ENCODE measurements at regions not wholly inside any gene's neighbourhood (a gene's known extent, or its start where the extent isn't known, plus 50 kb on each side); places are given as distances from the start of the nearest gene placed in this dataset.

DNA sequence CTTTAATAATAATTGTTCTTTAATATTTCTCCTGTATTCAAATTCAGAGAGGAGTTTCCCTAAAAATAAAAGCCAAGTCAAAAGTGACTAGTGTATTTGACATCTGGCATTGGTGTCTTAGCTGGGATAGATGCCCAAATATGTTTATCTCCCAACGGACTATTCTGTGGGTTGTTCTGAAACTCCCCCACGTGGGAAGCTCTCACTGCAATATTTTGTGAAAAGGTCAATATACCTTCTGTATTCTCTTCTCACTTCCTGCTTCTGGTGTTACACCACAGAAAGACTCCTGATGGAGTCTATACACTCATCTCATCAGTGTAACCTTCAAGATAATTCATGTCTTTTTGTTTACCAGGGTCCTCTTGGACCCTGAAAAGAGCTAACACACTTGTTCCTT lies 2052.8 kb upstream of the TENM3 start:
- no peak for DNase-seq

DNA sequence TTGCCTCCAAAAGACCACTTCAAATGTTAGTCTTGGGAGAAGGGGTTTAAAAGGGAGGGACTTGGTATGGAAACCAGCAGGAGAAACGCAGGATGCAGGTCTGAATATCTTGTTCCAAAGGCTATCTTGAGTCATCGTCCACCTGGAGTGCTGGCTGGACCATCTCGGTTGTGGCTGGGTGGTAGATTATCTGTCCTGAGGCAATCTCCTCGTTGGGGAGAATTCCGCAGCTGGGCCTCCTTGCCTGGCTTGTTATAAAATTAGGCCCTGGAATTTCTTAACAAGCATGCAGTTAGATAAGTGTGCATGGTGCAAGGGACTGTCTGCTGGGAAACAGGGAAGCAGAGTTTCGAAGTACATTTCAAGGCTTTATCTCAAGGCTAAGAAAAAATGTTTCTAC lies 2045.7 kb upstream of the TENM3 start:
- DNase-seq, result no peak

DNA sequence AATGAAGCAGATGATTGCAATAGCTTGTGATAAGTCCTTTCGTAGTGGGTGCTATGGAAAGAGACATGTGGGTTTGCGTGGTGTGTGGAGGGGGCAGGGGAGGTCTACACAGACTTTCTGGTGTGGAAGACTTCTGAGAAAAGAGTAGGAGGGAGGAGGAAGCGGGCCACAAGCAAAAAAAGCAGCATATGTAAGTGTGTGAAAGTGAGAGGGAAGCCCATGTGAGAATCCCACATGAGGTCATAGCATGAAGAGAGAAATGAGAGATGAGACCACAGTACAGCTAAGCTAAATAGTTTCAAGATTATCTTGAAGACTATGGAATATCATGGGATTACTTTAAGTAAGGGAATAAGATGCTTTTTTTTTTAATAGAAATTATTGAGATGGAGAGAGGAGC lies 2039.9 kb upstream of the TENM3 start:
- no peak for DNase-seq

DNA sequence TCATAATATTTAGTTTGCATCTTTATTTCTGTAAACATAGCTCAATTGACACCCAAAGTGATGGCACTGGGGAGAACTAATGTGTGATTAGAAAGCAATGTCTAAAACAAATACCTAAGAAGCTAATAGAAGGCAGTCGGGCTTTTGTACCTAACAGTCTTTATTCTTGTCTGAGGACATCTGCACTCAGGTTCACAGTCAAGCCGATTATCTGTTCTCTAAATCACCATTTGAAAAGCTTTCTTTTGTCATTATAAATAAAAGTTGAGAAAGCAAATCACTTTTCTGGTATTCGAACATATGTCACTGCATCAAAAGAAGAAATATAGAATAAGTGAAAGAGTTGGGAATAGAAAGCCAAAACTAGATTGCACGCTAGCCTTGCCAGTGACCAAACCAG lies 2037.9 kb upstream of the TENM3 start:
- no peak for DNase-seq

DNA sequence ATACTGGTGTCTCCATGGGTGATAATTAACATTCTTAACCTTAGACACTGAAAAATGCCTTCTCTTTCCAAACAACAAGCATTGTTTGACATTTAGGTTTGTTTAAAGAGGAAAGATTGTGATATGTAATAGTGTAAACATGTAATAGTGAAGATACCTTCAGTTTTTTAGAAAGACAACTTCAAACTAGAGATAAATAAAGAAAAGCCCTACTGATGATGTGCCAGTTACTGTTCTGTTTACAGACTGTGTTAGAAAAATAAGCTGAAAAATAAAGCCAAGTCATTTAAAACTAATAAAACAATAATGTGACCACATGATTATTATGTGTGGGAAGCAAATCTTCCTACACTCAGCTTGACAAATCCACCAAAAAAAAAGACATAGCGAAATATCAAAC lies 2035.3 kb upstream of the TENM3 start:
- no peak for DNase-seq

DNA sequence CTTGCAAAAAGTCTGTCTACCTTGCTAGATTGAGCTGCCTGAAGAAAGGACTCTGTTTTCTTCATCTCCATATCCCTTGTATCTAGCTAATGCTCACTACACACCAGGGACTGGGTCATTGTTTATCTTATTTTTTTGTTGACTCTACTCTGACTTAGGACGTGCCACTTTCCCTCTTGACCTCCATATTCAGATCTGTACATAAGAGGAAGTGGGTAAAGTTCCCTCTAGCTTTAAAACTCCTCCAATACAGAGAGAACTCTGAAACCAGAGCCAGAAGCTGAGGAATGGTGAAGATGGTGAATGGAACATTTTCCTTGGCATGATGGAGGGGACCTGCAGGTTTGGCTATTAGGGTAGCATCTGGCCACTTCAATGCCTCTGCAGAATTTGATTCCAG lies 2026.1 kb upstream of the TENM3 start:
- DNase-seq, result no peak

DNA sequence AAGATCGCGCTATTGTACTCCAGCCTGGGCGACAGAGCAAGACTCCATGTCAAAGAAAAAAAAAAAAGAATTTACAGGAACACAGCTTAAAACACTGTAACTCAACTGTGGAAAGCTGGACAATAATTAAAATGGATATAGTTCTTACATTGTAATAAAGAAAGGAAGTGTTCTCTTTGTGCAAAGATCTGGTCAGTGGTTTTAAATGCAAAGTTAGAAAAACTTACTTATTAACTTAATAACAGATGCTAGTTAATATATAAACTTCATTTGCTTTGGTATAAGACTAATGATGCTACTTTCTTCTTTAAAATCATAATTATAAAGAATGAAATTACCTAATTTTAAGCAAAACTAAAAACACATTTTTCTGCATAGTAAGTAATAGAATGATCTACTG lies 2024.1 kb upstream of the TENM3 start:
- DNase-seq, result no peak

DNA sequence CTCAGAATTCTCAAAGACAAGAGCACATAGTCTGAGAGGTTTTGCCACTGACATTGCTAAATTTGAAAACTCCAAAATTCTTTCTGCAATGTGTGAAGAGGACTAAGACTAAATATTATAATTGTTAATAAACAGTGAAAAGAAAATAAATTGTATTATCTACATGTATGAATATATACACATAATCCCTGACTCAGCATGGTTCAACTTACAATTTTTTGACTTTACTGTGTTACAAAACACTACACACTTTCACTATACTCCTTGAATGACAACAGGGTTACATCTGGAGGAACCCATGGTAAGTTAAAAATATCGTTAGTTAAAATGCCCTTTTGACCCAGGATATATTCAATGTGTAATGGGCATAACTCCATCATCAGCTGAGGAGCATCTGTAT lies 2017.2 kb upstream of the TENM3 start:
- no peak for DNase-seq

DNA sequence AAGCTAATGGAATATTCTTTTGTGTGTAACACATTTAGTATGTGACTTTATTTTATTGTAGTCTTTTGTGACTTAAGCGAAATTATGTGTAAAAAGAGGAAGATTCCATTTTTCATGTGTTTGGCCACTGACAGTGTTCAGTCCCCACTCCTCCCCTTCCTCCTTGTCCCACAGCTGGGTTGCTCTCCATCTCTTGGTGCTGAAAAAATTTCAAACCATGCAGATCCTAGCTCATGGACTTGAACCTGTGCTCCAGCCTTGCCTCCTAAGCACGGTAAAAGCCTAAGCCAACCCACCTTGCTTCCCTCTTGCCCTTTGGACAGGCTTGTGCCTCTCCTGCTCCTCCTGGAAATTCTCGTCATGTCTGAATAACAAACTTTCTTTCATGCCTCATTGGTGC lies 2008.5 kb upstream of the TENM3 start:
- no peak for DNase-seq

DNA sequence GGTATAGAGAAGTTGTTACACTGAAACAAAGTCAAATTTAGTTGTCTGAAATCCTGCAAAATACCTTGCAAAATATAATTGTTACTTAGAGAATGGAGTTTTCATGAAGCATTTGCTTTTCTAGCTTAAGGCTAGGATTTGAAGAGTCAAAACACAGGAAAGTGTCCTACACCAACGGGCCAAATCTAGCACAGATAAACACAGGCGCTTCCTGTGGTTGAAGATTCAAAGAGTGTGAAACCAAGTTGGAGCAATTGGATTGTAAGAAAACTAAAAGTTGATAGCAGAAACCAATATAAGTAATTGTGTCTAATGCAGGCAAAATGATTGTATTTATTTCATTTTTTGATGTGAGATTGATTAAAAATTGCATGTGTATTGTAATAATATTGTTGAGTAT lies 2002.5 kb upstream of the TENM3 start:
- no peak for DNase-seq

DNA sequence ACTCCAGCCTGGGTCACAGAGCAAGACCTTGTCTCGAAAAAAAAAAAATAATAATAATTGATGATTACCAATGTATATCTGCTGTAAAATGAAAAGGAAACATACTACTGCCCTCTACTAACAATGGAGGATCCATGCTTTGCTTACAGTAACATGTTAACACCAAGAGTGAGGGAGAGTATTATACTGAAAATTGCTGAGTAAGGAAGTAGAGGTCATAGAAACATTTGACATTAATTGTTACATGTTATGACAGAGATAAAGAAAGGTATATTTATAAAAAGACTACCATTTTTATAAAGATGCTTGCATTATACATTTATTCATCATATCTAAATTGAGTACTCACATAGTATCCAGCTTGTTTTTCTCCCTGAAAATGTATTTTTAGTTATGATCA lies 1989.8 kb upstream of the TENM3 start:
- no peak for DNase-seq

DNA sequence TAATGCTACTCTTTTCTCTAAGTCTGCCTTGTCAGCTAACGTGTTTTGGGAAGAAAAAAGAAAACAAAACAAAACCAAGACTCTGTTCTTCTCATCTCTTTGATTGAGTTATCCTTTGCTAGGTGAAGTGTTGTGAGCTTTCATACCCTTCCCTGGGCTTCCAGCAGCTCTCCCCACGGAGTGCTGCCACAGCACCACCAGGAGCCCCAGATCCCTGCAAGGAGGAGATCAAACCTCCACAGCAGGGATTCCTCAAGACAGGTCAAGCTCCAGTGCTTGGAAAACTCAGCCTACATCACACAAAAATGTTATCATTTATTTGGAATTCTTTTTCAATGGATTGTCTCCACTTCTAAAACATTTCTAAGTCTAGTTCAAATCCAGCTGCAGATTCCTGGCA lies 1981.9 kb upstream of the TENM3 start:
- no peak for DNase-seq

DNA sequence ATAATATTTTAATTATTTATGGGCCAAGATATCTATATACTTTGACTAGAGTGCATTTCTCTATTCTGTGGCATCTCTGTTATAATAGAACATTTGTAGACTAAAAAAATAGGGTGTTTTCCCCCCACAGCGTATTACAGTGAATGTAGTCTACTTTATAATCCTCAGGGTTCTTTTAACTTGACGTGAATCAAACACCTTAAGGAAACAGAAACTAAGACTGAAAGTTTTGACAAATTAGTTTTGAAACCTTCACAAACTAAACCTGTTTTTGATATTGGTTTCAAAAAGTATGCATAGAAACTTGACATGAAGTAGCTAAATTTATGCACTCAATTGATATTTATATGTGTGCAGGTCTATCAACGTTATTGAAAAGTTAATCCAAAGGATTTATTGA lies 1963.1 kb upstream of the TENM3 start:
- no peak for DNase-seq

DNA sequence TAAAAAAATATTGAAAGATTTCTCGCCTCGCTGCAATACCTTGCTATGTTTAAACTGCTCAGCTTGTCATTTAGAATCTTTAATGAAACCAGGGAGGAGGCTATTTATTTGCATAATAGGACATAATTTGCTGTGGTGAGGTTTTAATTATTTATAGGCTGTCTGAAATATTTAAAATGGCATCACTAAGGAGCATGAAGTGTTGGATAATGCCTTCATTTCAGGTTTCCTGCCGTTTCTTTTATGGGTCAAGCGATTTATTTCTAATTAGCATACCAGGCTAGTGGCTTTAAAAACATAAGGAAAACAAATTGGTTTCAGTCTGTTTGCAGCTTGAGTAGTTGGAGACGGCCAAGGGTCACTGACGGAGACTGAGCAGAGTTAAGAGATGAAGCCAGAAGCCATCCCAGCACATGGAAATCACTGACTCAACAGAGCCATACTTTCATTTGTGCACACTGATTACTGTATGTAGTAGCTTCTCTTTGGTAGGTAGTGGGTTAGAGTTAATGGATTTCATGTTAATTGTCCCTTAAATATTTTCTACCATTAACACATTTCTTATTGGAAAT lies 1962.4 kb upstream of the TENM3 start:
- DNase-seq, result no peak

DNA sequence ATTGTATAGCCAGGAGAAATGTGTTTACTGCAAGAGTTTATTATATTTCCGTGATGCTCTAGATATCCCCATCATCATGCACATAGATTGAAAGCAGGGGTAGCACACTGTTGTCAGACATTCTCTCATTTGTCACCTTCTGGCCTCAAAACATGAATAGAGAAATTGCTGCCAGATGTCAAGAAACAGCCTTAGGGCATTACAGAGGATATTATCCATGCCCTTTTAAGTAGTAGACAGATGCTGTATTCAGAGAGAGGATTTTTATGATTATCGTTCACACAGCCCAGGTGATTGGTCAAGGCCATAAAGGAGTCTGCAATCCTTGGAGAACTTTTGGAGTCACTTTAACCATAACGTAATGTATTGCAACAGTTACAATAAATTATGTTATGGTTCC lies 1961.5 kb upstream of the TENM3 start:
- DNase-seq, result no peak

DNA sequence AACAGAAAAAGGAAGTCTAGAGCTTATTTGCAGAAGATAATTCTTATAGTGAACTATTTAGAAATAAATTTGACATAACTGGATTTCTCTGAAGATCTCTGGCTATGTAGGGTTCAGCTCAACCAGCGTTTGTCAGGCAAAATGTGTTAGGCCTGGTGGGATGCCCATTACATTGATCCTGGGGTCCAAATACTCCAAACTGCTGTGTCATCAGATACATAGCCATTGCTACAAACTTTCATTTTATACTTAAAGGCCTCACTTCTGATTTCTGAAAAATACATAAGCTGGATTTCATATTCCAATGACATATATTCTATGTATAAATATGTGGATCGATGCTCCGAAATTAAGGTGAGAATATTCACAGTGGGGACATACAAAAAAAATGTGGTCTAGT lies 1958.9 kb upstream of the TENM3 start:
- no peak for DNase-seq

DNA sequence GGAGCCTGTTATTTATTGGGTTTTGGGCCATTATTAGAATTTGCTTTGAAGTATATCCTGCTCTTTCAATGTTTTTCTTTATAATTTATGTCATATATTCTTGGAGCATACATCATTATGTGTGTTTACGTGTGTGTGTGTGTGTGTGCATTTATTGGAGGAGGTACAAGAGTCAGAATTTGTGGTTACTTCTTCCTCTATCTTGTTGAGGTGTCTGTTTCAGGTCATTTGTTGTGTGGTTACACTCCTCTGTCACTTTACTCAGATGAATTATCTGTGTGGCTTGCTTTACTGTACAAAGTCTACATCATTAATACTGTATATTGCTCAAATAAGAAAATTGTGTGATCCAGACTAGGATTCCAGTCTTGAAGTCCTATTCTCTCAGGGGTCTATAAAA lies 1957.4 kb upstream of the TENM3 start:
- no peak for DNase-seq

DNA sequence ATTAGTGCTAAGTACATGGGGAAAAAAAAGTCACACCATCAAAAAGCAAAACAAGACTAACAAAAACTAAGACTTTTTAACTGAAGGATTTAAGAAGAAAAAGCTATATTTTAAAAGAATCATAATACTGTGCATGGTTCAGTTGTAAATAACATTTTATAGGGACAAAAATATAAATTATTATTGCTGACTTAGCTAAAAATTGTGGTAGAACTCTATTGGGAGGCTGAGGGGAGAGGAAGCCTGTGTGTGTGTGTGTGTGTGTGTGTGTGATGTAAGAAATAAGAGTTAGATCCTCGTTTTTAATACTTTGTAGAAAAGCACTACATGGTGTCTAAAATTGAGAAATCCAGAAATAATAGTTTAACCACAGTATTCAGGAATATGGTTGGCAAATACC lies 1950.9 kb upstream of the TENM3 start:
- no peak for DNase-seq

DNA sequence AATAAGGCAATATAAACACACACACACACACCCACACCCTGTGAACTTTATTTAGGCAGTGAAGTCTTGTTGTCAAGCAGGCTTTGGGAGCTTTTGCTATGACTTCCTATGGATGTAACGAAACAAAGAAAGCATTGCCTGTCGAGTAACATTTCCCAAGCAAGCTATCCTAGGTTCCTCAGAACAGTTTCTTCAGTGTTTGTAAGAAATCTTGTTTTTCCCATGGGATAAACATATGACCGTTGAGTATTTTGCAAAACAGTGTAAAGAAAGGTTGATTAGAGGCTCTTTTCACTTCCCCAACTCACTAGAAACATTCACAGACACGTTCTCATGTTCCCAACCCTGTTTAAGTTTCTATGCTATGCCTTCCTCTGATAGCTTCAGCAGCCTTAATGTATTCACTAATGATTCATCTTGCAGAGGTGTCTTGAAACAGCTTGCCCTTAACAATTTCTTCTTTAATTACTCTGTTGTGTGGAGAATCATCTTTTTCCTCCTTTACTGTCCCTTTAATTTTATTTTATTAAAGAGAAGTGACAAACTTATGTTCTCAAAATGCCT lies 1947.1 kb upstream of the TENM3 start:
- DNase-seq, result no peak

DNA sequence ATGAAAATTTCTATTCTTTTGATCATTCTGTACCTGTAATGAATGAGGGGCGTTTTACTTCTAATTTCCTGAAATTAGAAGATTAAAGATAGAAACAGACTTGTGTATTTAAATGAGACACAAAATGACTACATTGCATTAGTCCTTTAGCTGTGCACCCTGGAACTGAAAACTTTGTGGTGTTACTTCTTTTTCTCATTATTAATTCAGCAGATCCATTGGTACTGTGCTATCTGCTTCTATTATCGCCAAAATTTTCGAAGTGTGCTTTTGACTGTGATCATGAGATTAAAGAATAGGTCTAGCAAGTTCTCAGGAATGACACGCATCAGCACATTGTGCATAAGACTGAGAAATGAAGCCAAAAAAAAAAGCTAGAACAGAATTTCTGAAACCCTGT lies 1938.9 kb upstream of the TENM3 start:
- no peak for DNase-seq

DNA sequence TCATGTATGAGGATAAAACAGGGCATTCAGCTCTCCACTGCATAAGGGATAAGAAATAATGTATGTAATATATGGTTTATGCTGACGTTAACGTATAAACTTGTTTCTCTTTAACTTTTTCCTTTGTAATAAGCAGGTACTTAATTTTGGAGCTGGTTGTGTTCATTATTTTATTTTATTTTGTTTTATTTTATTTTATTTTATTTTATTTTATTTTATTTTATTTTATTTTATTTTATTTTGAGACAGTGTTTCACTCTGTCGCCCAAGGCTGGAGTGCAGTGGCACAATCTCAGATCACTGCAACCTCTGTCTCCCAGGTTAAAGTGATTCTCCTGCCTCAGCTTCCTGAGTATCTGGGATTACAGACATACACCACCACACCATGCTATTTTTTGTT lies 1932.6 kb upstream of the TENM3 start:
- DNase-seq, result no peak

DNA sequence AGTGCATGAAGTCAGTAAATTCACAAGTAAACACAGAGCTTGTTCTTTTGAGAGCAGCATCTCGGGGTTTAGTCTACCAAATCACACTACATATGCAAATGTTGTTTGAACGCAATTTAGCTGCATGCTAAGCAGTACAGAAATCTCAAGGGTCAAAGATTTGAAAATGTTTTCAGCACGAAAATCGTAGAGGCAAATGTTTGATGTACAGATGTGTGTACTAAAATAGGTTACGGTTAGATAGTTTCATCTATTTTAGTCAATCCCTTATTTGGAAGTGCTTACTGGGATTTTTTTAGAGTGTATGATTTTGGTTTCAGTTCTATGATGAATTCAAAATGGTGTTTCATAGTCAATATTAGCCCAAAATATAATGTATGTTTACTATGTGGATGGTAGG lies 1928.2 kb upstream of the TENM3 start:
- no peak for DNase-seq

DNA sequence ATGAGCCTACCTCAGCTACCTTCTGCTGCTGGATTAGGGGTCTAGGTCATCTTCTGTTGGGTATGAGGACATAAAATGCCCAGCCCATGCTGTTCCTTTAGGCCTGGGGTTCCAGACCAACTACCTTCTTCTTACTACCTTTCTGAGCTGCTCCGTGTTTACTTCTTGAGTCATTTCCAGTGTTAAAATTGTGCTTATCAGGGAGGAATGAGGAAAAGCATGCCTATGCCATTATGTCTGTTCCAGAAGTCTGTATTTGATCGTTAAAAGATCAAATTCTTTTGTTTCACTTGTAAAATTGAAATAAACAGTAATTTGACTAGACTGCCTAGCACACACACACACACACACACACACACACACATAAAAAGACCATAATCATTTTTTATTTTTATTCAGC lies 1912.7 kb upstream of the TENM3 start:
- DNase-seq, result no peak

DNA sequence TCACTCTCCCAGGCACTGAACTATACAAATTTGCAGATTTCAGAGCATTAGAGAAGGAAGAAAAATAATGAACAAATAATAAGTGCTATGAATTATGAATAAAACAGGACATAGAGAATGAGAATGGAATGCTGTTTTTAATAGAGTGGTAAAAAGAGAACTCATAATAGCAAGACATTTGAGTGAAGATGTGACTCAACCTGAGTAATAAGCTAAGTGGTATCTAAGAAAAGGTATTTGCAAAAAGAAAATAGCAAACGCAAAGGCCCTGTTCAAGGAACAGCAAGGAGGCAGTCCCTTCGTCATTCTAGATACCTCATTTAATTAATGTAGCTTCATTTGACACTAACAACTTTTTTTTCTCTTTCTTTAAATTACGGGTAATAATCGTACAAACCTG lies 1910.0 kb upstream of the TENM3 start:
- peak; percentile 3 for DNase-seq

DNA sequence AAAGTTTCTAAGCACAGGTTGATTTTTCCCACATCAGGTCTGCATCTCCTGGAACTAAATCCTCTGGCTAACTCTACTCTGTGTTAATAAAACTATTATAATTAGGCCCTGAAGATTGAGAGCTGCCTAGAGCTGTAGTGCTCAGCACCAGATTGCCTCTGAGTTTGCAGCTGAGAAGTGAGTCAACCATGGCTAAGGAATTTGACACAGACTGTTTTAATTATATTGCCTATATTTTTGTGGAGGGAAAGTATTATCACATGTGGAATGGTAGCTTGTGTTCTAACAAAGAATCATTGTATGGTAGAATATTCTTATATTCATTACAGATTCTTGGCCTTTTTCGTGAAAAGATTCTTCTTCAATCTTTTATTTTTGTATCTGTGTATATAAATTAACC lies 1907.6 kb upstream of the TENM3 start:
- peak; percentile 49 for DNase-seq
